HFF-Myc (cell line): ENCODE measurements at regions not wholly inside any gene's neighbourhood (a gene's known extent, or its start where the extent isn't known, plus 50 kb on each side); places are given as distances from the start of the nearest gene placed in this dataset.
"Not testable (repeated sequence)": the region's sequence is repeated elsewhere in the genome, so short reads cannot be mapped to it uniquely, and the experiment has no call there.

Source experiments
- DNase-seq: peaks from one replicate; pipeline ENCODE4 v3.0.0-alpha.2; 2011; ENCODE audit warnings: low read depth; ENCODE audit errors: extremely low read depth
- H3K4me3 ChIP-seq: replicated peaks from 2 replicates; pipeline ENCODE4 v1.5.1; 2011; ENCODE audit warnings: low read depth, mild to moderate bottlenecking, control low read depth, low read length
- CTCF ChIP-seq: IDR thresholded peaks from 2 replicates; pipeline ENCODE4 v1.5.1; 2012; ENCODE audit warnings: mild to moderate bottlenecking, low read depth, low read length, control low read depth; ENCODE audit errors: missing control alignments

- DNase-seq, result no peak
- H3K4me3 ChIP-seq, result no peak overlapping the region
- no peak for TF ChIP-seq CTCF
These were observed 55.4 kb upstream of the GRPR start for GRCh38 chrX:16067886-16068515.

- no peak overlapping the region for H3K4me3 ChIP-seq
- TF ChIP-seq CTCF, result no peak
These were observed 59.4 kb upstream of the GRPR start for GRCh38 chrX:16063921-16064320.

GRCh38 chrX:16063141-16063540, 60.2 kb upstream of the GRPR start:
- H3K4me3 ChIP-seq, result no peak overlapping the region
- no peak for TF ChIP-seq CTCF
- no peak for DNase-seq

More at GRCh38 chrX:16063921-16064320, 59.4 kb upstream of the GRPR start:
- no peak for DNase-seq

- DNase-seq, result no peak
- no peak for TF ChIP-seq CTCF
These were observed 62.1 kb upstream of the GRPR start for GRCh38 chrX:16061296-16061695.

GRCh38 chrX:16060252-16060651, 63.1 kb upstream of the GRPR start:
- H3K4me3 ChIP-seq, result no peak overlapping the region
- no peak for DNase-seq
- TF ChIP-seq CTCF, result no peak

More at GRCh38 chrX:16061296-16061695, 62.1 kb upstream of the GRPR start:
- H3K4me3 ChIP-seq, result no peak overlapping the region

- not testable (repeated sequence) for H3K4me3 ChIP-seq, DNase-seq
These were observed 74.2 kb upstream of the GRPR start for GRCh38 chrX:16049126-16049525.

GRCh38 chrX:16042980-16043379, 80.4 kb upstream of the GRPR start:
- H3K4me3 ChIP-seq, result no peak overlapping the region
- TF ChIP-seq CTCF, result no peak
- DNase-seq, result no peak
